GM18870 (cell line): ENCODE measurements at regions not wholly inside any gene's neighbourhood (a gene's known extent, or its start where the extent isn't known, plus 50 kb on each side); places are given as distances from the start of the nearest gene placed in this dataset.
A peak's percentile ranks its signal among the peaks of the same experiment; 100 is the strongest.
"Not testable (repeated sequence)": the region's sequence is repeated elsewhere in the genome, so short reads cannot be mapped to it uniquely, and the experiment has no call there.

ENCODE experiments used
- ATAC-seq: cut with Tn5 transposase; IDR thresholded peaks from one replicate; pipeline ENCODE4 v1.9.1; 2021; ENCODE audit warnings: moderate library complexity; ENCODE audit not compliant: unreplicated experiment

DNA sequence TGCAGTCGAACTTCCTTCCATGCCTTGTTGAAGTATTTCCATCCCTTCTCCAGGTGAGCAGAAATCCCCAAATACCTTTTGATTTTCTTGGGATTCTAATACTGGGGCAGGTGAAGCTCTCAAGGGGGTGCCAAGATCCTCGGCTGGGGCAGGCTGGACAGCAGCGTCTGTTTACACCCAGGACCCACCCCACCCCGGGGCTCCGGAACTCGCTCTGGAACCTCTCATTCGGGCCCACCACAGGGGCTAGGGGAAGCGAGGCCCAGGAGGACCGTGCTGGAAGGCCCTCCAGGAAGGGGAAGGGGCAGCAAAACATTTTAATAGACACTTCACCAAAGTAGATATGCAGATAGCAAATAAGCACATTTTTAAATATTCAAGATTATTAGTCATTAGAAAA, 161.9 kb upstream of the GORAB start:
- no peak for ATAC-seq

DNA sequence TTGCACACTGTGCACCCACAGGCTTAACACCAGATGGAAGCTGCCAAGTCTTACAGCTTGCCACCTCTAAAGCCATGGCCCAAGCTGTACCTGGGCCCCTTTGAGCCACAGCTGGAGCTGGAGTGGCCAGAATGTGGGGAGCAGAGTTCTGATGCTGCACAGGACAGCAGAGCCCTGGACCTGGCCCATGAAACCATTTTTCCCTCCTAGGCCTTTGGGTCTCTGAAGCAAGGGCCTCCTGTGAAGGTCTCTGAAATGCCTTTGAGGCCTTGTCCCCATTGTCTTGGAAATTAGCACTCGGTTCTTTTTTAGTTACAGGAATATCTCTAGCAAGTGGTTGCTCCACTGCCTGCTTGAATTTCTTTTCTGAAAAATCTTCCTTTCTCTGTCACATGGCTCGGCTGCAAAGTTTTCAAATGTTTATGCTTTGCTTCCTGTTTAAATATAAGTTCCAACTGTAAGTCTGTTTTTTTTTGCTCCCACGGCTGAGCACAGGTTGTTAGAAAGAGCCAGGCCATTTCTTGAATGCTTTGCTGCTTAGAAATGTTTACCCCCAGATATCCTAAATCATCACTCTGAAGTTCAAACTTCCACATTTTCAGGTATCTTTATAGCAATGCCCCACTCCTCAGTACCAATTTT, 156.8 kb upstream of the GORAB start:
- ATAC-seq = no peak

DNA sequence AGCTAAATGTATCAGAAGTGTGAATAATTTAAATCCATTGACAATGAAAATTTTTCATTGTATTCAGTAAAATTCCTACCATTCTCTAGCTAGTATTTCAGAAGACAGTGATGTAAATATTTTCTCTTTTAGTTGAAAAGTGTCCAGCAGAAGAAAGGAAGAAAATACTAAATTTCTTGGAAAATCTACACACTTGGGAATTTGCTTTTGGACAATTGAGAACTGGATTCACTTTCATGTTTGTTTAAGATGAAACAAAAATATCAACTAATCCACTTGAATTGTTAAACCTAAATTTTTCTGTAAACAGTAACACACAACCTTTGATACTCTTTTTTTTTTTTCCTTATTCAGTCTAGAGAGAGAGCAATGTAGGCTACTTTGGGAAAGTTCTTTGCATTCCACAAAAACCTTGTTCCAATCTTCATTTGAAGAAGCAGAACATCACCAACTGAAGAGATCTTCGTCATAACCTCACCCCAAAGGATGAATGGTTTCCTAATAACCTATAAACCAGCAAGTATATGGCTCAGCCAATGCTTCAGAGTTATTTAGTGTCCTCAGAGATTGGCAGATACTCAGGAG, 155.1 kb upstream of the GORAB start:
- no peak for ATAC-seq

DNA sequence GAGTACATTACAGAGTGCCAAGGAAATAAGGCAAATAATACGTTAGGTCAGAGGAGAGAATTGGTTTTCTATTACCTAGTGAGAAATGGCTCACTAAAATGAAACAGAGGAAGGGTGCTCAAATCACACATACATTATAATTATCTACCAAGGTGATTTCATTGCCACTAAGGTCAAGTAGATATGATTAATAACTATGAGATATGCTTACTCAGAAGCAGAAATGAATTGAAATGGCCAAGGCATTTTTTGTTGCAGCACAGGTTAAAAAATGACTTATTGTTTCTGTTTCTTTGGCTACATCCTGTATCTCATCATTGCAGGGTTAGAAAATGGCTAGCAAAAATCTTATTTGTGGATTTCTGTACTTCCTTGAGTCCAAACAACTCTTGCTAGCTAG, 154.5 kb upstream of the GORAB start:
- peak; percentile 71 for ATAC-seq

DNA sequence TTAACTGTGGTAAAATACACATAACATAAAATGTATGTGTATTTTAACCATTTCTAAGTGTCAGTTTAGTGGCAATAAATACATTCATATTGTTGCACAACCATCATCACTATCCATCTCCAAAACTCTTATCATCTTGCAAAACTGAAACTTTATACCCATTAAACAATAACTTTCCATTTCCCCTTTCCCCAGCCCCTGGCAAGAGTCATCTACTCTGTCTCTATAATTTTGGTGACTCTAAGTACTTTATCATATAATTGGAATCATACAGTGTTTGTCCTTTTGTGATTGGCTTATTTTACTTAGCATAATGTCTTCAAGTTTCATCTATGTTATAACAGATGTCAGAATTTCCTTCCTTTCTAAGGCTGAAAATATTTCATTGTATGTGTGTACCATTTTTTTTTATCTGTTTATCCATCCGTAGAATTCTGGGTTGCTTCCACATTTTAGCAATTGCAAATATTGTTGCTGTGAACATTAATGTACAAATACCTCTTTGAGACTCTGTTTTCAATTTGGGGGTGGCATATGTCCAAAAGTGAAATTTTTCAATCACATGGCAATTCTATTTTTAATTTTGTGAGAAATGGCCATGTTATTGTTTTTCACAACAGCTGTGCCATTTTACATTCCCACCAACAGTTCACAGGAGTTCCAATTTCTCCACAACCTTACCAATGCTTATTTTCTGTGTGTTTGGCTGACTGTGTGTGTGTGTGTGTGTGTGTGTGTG, 153.9 kb upstream of the GORAB start:
- no peak for ATAC-seq

DNA sequence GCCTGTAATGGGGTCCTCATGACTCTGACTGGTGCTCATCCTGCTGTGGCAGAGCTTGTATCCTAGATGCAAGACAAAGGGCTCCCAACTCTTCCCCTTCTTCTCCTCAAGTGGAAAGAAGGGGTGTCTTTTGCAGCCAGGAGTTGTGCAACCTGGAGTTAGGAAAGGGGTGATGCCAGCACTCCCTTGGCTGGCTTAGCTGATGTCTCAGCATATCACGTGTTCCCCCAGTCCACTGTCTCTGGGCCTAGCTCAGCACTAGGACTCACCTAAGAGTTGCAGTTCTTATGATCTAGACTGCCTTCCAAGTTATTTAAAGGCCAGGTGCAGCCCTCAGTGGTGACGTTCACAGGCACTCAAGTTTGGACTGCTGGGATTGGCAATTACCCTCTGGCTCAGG, 146.2 kb upstream of the GORAB start:
- ATAC-seq = no peak

DNA sequence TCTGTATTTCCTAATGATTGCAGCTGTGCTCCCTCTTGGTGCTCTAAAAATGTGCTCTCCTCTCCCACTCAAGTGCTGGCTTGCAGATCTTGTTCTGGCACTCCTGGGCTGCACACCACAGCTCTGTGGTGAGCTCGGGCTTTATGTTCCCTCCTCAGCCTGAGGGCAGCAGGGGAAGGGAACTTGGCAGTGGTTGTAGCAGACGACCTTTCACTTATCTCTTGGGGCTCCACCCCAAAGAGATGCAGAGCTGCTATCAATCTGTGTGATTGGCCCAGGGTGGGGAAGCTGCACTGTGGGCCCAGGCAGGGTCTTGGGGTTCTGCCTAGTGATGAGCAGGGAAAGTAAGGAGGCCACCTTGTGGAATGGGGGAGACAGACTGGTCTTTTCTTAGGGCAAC, 143.5 kb upstream of the GORAB start:
- ATAC-seq = no peak

DNA sequence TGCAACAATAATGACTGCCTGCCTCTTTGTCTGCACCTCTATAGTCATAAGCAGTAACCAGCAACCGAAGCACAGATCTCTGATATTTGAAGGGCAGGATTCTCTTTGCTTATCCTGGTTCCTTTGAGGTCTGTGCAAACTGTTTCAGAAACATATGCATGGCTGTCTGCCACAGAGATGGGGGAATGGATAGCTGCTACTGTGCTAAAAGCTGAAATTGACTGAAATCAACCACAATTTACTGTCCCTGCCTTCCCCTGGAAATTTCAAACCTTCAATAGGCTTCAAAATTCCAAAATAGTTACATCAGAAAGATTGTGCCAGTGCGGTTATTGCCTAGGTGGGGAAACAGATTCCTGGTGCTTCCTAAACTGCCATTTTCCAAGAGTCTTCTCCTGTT, 136.8 kb upstream of the GORAB start:
- ATAC-seq = no peak

DNA sequence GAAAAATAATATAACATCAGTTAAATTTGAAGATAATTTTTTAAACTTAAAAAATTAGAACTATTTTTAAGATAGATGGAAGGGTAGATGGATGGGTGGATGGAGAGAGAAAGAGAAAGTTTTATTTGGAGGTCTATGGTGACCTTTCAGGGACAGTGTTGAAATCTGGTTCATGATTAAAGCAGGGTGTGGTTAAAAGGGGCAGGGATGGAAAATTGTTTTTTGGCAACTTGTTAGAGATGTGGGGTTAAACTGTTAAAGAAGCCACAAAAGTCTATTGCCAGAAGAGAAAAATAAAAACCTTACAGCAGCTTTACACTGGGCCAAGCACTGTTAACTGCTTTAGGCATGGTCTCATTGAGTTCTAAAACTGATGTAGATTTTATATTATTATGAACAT, 134.9 kb upstream of the GORAB start:
- ATAC-seq = no peak

DNA sequence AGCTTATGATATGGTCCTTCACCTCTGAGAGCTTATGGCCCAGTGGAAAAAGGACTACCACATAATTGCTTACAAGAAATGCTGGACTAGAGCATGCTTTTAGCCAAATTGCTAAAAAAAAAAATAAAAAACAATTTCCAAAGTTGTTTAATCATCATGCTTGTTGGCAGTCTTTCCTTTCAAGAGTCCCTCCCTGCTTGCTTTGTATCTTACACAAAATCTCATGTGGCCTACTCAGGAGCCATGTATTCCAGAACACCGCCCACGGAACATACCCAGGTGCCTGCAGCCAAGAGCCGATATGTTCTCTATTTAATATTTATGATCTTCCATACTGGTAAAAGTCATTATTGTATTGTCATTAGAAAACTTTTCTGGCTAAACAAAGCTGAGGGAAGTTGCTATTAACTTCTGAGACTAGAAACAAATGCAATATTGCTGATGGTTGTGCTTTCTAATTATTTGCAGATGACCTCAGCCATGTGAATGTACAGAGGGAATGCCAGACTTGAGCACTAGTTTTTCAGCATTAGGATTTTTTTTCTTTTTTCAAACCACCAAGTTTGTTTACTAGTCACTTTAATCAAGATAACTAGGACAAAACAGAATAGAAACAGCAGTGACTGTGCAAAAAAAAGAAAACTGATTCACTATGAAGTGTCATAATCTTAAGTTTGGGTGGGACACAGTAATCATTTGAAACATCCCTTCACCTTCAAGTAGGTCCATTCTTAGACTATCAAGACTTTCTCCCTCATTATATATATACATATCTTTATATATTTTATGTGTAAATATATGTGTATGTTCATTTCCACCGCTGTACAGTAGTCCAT, 129.3 kb upstream of the GORAB start:
- ATAC-seq = no peak

DNA sequence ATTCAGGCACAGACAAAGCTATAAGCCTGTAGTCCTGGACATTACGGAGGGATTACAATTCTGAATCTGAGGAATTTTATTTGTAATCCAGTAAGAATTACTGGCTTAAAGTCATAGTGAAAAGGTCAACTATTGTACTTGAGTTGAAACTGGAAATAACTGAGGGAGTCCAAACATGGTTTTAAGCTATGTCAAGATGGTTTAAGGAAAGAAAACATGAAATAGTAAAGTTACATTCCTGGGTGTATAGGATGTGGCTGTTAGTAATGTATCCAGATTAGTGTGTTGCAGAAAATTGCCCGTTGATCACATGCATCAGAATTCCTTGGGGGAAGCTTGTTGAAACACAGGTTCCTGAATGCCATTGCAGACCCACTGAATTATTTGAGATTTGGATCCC, 124.8 kb upstream of the GORAB start:
- no peak for ATAC-seq

DNA sequence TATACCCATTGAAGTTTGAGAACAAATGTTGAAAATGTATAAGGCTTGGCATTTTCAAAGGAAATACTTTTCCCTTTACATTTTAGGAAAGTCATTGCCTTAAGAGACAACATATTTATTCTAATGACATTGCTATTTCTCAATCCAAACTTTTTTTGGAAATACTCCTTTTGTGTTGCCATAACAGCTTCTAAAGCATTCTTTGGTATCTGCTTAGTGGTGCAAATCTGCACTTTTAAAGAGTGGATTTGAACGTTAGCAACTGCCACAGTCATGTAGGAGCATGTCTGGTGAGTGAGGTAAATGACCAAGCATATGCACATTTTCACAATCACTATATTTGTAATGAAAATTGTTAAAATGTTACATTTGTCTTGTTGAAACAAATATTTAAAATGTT, 124.4 kb upstream of the GORAB start:
- ATAC-seq = no peak

DNA sequence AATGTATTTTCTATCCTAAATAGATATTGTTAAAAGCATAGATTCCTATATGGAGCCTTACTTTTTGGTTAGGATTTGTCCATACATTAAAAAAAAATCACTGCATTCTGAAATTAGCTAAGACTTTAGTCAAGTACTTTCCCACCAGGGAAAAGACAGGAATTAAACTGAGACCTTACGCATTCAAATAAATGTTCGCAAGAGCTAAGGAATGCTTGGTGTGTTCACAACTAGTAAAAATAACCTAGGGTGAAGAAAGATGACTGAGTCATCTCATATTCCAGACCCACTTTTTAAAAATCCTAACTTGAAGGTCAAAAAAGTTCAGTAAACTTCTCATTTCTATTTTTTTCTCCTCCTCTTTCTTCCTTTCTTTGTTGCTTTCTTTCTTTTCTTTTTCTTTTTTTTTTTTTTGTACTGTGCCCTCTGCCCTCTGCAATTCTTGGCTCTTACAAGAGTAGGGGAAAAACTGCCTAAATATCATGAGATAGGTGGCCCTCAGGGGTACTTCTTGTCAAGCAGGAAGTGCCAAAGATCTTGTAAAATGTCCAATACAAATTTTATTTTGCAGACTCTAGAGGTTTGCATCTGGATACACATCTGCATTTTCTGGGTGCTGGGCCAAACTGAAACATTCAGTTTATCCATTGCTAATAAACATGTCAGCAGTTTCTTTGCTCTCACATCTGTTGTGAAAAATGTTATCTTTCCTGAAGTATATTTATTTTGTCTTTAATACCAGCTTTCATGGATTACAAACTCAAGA, 121.4 kb upstream of the GORAB start:
- no peak for ATAC-seq

DNA sequence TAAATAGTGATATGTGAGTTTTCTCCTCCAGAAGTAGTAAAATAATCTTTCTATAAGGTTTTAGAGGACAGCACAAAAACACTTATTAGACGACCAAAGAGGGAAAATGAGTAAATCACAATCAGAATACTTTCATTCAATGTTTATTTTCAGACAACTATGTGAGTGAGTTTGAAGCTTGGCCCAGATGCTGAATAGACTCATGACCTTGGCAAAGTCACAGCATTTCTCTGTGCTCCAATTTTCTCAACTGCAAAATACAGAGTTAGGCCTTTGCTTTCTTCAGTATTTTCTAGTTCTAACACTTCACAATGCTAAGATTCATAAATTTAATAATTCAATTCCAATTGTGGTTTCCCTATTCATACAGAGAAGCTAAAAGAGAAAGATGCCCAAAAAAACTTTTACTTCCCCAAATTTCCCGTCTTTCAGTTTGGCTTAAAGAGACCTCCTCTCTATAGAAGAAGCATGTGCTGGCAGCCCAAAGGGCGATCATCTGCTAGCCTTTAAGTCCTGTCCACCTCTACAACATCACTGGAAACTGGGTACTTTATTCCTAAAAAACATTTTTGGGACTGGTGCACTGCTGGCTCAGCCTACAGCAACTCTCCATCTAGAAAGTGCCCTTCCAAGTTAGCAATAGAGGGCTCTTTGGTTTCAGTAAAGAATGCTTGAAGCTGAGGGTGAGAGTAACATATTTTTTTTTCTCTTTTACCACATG, 116.8 kb upstream of the GORAB start:
- ATAC-seq = no peak

DNA sequence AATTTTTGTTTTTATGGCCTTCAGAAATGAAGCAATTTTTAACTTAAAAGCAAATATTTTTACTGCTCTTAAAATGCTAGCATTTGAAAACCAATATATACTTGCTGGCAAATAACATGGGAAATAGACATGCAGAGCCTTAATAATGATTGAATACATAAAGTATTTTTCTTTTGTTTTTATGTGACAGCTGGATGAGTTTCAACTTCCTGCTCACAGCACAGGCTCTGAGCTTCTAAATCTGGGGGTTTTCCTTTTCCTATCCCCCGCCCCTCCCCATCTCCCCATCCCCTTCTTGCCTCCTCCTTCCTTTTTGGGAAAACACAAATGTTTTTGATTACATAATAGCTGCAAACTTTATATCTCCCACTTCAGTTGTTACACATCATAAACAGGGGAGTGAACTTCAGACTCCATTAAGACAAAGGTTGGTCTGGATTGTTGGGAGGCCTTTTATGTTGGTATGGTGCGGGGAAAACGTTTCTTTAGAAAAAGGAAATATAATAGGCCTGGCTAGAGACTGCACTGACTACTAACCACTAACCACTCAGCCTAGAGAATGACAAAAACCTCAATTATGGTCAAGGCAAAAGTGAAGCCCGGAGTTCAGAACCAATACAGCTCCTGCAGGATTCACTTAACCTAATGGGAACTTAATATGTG, 116.1 kb upstream of the GORAB start:
- no peak for ATAC-seq

DNA sequence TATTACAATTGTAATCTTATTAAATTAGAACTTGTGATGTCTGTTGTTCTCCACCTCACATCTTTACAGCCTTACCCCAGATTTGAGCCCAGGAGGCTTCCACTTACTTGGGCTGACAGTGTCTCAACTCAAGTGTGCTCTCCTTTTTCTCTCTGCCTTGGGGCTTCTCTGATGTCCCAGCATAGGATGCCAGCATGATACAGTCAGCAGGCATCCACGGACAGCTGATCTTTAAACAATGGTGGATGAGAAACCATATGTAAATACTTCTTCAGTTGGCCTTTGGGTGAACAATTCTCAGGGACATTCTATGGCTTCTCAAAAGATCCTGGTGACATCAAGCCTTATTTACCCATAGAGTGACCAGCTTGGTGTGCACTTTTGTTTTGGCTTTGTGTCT, 107.6 kb upstream of the GORAB start:
- ATAC-seq = no peak

DNA sequence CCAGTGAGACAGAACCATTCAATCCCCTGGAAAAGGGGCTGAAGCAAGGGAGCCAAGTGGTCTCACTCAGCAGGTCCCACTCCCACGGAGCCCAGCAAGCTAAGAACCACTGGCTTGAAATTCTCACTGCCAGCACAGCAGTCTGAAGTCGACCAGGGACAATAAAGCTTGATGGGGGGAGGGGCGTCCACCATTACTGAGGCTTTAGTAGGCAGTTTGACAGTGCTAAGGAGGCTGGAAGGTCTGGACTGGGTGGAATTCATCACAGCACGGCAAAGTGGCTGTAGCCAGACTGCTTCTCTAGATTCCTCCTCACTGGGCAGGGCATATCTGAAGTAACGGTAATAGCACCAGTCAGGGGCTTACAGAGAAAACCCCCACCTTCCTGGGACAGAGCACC, 105.4 kb upstream of the GORAB start:
- ATAC-seq = no peak

DNA sequence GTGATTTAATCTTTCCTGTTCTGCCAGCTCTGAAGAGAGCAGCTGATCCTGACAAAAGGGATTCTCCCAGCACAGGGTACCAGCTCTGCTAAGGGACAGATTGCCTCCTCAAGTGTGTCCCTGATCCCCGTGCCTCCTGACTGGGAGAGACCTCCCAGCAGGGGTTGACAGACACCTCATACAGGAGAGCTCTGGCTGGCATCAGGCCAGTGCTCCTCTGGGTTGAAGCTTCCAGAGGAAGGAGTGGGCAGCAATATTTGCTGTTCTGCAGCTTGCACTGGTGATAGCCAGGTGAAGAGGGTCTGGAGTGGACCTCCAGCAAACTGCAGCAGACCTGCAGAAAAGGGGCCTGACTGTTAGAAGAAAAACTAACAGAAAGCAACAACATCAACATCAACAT, 105.0 kb upstream of the GORAB start:
- ATAC-seq = not testable (repeated sequence)

DNA sequence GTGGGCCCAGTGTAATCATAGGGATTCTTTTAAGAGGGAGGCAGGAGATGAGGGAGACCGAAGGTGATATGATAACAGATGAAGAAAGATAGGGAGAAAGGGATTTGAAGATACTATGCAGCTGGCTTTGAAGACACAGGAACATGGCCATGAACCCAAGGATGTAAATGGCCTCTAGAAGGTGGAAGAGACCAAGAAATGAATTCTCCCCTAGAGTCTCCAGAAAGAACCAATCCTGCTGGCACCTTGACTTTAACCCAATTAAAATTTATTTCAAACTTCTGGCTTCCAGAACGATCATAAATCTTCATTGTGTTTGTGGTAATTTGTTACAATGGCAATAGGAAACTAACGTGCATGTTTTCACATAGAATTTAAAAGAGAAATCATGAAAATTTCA, 95.0 kb upstream of the GORAB start:
- no peak for ATAC-seq

DNA sequence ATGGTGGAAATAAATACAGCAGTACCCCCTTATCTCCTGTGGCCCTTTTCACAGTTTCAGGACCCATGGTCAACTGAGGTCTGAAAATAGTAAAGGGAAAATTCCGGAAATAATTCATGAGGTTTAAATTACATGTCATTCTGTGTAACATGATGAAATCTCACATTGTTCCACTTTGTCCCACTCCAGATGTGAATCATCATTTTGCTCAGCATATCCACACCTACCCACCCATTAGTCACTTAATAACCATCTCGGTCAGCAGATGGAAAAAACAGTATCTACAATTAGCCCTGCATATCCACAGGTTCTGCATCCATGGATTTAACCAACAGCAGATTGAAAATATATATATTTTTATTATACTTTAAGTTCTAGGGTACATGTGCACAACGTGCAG, 86.9 kb upstream of the GORAB start:
- ATAC-seq = no peak
